GM19324 (cell line): ENCODE measurements at regions not wholly inside any gene's neighbourhood (a gene's known extent, or its start where the extent isn't known, plus 50 kb on each side); places are given as distances from the start of the nearest gene placed in this dataset.

Experiments
- ATAC-seq: cut with Tn5 transposase; IDR thresholded peaks from one replicate; pipeline ENCODE4 v1.9.1; 2021; ENCODE audit warnings: mild to moderate bottlenecking, moderate library complexity; ENCODE audit not compliant: unreplicated experiment, low FRiP score

DNA sequence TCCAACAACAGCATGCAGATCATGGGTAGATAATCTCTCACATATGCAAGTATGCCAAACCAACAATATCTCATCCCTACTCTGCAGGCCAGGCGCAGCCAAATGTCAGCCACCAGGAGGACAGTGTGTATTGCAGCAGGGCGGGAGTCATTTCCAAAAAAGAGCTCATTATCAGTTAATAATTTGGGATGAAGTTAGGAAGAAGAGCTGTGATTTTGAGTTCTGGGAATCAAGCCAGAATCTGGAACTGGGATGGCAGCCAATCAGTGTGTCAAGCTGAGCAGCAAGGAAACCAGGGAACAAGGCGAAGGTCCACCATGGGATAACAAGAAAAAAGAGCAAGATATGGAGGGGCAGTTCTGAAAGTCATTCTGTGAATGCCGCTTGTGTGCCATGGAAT is 88.2 kb upstream of the CAMK2D start:
- ATAC-seq = no peak

DNA sequence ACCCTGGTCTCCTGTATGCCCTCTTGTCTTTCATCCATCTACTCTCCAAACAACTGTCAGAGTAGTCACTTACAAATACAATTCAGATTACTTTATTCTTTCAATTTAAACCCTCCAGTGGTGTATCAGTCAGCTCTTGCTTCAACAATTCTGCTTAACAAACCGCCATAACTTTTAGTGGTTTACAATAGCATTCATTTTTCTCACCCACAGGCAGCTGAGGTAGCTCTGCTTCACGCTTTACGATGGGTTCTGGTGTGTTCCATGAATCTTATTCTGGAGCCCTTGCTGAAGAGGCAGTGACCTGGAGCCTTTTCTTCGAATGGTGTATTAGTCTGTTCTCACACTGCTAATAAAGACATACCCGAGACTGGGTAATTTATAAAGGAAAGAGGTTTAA is 86.2 kb upstream of the CAMK2D start:
- ATAC-seq = no peak

DNA sequence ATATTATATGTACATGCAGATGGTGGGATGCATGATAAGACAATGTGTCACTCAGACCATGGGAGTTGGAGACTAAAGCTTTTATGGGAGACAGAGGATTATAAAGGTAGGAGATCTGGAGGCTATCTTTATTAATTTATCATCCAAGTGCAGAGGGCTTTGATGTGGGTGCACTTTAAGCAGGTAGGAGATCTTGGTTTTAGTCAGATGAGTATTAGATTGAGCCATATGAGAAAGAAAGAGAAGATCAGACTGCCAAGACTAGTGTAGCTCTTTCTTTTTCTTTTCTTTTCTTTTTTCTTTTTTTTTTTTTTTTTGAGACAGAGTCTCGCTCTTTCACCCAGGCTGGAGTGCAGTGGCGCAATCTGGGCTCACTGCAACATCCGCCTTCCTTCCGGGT is 84.9 kb upstream of the CAMK2D start:
- no peak for ATAC-seq

DNA sequence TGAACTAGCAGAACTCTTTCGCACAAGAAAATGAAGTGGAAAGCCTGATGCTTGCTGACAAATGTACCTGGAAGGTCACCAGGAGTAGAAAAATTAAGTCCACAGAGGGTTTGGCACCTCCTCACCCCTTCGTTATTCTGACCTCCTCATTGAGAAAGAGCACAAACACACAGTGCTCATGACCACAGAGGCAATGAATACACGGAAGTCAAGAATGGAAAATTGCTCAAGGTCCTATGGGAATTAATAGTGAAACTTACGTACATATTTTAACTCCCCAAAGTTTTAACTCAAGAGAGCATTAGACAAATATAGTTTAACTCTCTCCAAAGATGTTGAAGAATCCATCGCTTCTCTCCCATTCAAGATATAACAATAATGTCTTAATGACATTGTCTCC is 83.6 kb upstream of the CAMK2D start:
- ATAC-seq = no peak

DNA sequence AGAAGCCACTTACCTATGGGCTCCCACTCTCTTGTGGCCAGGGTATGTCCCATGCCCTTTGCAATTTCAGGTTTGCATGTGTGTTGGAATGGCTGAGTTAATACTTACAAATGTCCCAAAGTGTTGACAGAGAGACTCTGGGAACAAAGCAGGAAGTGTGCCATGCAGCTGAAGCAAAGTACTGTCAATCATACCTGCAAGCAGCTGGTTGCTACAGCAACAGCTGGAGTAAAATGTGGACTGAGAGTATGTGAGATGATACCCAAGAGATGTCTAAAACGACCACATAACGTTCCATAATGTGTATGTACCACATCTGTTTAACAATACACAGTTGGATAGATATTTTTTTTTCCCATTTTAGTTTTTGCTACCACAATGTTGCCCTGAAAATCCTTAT is 82.8 kb upstream of the CAMK2D start:
- ATAC-seq = no peak

DNA sequence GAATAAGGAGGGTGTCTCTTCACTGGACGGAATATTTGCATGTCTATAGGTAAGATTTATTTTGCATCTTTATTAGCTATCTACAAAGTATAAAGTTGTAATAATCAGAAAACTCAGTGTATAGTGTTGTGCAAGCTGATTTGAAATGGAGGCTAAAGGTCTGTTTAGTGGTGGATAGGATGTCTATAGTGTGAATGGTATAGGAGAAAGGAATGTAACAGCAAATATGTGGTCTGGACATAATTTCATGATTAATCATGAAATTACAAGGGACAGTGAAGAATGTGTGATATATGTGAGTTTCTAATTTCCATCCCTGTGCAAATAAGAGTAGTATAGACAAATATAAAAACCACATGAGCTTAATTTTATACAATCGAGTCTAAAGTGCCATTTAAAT is 79.3 kb upstream of the CAMK2D start:
- no peak for ATAC-seq

DNA sequence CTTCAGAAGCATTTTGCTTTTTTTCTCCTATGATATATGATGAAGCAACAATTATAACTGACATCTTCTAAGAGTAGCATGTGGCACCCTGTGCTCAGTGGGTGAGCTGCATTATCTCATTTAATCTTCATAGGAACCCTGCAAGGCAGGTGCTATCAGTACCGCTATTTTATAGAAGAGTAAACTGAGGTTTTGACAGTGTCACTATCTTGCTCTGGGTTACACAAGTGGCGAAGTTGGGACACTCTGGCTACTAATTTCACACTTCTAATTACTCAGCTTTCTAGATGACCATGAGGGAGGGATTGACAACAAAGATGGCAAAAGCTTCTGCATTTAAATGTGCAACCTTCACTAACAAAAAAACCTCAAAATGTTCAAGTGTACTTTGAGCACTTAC is 76.9 kb upstream of the CAMK2D start:
- ATAC-seq = no peak

DNA sequence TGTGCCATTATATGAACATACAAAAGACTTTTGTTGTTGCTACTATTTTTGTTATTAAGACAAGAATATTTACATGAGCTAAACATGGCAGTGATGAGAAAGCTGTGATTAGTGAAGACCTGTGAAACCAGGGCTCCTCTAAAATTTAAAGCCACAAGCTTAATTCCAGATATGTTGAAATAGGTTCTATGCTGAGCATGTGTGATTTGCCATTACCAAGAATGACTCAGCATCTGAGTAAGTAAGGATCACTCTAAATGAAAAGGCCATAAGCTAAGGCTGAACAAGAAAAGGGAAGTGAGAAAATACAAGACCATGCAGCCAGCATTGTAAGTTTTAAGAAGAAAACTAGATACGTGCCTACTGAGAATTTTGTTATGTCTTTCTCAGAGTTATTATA is 75.9 kb upstream of the CAMK2D start:
- ATAC-seq = peak; percentile 99

DNA sequence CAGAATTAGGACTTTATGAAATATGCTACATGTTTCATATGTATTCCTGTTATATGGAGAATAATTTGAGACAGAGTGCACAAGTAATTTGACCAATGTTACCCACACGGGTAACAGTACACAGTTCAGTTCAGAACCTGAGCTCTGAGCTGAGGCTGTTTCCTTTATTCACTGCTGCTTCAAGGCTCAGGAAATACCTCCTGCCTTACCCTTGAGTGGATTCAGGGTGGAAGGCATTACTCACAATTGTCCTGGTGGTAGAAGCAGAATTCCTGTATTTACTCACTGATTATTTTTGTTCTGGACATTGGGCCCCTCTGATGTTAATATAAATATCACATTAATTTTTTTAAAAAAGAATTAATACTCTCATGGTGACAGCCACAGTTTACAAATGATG is 73.5 kb upstream of the CAMK2D start:
- ATAC-seq = no peak

DNA sequence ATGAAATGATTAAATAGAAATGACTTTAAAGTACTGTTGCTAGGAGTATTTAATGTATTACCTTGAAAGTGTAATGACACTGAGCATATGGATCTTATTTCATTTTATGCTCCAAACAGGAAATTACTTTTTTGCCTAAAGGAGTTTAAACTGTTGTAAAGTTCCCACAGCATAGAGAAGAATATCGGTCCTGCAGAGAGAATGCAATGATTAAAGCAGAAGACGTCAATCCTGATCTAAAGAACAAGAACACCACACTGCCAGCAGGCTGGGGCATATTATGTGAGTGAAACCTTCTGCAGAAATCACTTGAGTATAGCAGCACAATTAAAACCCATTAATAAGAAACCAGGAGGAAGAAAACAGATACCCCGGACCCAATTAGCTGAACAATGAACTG is 72.8 kb upstream of the CAMK2D start:
- no peak for ATAC-seq

DNA sequence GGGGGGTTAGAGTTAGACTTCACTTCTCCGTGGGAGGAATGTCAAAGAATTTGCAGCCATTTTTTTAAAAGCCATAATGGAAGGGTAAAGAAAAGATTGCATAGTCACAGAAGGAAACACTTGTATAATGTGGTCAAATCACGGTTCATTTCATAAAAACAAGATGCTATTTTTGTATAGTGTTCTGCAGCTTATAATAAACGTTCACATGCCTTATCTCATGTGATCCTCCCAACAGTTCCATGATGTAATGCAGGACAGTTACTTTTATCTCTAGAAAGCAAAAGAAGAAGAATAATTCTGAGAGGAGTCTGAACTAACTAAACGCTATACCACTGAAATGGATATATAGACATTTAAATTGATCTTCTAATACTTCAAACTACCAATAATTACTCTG is 71.3 kb upstream of the CAMK2D start:
- ATAC-seq = no peak

DNA sequence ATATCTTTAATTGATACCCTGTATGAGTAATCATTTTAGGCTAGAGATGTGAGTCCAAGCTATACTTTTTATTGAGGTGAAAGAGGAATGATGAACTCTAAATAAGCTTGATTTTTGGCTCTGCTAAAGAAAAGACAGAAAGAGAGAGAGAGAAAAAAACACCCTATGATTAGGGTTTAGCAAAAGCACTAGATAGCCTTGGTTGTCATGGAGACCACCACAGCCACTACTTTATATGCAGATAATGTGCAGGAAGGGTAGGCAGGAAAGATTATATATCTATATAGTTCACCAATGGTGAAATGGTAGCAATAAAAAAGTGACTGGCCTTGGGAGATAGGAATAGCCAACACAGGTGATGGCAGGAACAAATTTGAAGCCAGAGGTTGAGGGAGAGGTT is 69.9 kb upstream of the CAMK2D start:
- ATAC-seq = no peak

DNA sequence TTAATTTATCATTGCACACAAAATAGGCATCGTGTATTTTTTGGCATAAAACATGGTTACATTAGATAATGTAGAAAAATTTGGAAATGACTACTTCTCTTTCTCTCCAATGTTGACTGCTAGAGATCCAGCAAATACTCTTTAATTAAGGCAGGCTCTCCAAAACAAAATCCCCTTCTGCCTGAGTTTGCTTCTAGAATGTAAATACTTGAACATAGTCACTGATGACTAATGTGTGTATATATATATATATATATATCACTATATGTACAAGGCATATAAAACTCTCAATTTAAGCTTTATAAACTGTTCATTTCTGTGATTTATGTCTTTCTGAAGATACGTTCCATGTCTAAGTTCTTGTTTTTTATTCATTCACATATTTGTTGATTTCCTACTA is 67.2 kb upstream of the CAMK2D start:
- no peak for ATAC-seq

DNA sequence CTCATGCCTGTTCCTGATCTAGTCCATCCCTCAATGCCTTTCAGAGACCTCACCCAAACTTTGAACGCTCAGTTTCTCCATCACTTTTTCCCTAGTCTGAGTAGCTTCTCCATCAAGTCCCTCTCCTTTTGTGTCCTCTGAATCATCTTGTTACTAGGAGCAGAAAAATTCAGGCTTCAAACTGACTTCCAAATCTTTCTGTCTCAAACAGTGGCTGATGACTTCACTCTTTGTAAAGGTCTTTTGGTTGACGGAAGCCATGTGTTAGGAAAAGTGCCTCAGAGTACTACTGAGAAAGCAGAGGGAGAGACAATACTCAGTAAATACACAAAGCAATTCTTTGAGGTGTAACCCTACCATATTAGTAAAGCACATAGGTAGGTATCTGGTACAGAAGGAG is 65.7 kb upstream of the CAMK2D start:
- no peak for ATAC-seq

DNA sequence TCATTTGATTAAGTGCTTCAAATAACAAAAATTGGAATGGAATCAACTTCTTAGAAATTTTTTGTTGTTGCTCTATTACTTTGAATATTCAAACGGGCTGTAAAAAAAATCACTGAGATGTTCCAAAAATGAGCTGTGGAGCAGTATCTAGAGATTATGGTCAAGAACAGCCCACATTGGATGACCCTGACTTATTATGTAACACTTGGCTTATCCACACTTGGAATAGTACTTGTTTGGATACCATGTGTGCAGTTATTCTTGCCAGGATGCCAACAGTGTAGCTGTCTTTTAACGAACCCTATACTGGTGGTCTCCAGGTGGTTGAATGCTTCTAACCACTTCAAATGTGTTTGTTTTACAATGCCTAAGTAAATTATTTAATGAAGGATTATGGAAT is 64.9 kb upstream of the CAMK2D start:
- ATAC-seq = no peak

DNA sequence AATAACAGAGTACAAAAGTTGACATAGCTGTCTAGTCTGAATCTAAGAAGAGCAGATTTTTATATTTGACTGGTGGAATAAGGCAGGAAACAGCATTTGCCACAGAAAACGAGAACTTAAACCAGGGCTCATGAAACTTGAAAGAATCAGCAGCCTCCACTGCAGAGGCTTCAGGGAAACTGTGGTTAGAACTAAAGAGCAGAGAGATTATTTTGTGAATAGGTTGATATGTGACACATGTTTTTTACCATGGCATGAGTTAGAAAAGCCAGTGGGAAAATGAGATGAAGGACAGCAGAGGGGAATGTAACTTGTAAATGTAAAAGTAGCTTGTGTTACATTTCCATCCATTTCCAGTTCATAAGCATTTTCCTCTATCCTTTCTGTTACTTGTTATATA is 63.7 kb upstream of the CAMK2D start:
- ATAC-seq = peak; percentile 77

DNA sequence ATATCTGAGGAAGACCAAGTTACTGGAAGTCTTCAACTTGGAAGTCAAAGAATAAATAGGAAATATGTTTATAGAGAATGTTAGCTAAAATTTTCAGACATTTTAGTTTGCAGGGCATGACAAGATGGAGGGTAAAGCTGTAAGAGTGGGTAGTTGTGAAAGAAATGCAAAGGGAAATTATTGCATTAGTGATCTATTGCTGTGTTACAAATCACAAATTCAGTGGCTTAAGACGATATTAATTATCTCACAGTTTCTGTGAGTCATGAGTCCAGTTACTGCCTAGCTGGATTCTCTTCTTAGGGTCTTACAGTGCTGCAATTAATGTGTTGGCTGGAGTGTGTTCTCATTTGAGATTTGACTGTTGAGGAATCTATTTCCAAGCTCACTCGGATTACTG is 62.9 kb upstream of the CAMK2D start:
- no peak for ATAC-seq

DNA sequence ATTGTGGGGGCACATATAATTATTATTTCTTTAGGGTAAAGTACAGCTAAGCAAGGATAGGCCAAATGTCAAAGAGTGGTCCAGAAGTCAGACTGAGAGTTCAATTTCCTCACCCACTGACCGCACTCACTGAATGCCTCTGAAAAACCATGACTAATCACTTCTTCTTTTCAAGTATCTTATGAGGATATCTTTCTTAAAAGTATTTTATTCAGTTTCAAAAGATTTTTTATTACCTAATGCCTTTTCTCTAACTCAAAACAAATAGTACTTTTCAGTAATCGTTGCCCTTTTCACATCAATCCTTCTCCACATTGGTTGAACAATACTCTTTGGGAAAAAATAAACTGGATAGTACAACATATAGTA is 61.7 kb upstream of the CAMK2D start:
- ATAC-seq = peak; percentile 56

DNA sequence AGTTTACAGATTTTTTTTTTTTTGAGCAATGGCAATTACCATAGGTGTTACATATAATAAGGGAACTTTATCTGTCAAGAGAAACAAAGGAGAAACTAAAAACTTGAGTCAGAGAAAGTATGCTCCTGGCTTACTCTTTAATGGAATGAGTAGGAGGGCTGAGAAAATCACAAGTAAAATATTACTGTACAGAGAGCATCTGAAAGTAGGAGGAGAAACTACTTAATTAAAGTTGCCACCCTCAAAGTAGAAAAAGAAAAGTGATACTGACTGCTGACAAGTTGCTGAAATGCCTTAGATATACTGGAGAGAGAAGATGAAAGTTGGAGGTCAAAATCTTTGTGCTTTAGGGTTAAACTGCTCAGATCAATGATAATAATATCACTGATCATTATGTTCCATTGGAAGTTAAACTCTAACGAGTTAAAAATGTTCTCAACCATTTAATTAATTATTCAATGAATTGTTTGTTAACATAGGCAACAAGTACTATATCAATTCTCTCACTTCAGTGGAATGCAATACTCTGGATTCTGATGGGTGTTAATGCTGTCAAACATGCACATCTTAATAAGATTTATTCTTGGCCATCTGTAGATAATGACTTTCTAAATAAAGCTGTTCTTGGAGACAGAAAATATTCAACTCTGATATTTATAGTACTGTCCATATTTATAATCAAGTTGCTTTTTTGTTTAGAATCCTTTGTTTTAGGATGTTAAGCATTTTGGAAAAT is 61.2 kb upstream of the CAMK2D start:
- peak; percentile 74 for ATAC-seq

DNA sequence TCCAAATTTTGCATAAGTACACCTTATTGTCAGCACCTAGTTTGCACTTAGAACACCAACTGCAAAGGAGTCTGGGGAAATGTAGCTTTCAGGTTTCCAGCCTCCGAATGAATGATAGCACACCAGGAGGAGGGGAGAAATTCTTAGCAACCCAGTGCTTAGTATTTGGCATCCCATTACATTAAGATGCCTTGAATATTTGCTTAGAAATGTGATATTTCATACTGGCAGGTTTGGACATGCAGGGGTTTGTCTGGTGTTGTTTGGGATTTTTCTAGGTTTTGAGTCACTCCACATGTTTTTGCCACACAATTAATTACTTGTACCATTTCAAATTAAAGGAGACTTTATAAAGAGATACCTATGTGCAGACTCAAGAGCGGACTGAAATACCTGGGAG is 60.3 kb upstream of the CAMK2D start:
- ATAC-seq = no peak

DNA sequence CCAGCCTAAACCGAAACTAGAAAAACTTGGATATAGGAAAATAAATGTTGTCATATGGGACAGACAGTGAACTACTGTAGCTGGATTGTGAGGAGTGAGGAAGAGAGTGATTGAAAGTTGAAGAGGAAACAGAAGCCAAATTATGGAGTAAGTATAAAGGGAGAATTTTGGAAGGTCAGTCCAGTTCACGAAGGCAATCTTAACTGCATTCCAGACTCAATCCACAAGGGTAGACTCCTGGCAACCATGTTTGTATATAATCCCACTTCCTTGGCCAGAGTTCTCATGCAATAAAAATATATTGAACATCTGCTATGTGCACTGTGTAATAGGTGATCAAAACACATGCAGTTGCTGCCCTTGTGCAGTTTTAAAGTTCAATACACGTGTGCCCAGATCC is 58.6 kb upstream of the CAMK2D start:
- ATAC-seq = no peak

DNA sequence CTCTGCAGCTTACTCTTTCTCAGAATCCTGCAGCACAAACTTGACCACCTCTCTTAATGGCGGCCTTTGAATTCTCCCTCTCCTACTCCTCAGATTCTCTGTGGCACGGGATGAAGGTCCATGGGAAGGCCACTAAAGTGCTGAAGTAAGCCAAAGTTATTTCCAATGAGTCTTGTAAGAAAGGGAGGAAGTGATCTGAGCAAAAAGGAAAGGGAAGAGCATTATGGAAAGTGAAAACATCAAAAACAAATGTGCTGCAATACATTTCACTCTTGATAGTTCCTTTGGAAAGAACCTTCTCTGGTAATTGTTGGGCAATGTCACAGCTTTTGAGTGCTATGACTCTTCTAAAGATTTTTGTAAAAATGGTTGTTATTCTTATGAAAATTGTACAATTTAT is 54.3 kb upstream of the CAMK2D start:
- ATAC-seq = no peak

DNA sequence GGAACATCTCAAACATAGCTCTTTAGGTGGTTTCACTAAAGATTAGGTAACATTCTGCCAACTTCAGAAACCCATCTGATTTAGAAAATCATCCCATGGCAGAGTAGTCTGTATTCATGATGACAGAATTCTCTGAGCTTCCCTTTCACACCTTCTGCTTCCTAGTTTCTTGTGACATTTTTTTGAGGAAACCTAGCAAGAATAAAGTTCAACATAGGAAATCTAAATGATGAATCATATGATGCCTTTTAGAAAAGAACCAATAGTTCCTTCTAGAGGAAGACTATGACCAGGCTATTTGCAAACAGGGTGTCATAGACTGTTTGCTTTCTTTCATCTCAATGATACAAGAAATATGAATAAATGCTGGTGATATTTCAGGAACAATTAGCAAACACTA is 49.8 kb upstream of the CAMK2D start:
- no peak for ATAC-seq
